ENCODE measurements at regions not wholly inside any gene's neighbourhood (a gene's known extent, or its start where the extent isn't known, plus 50 kb on each side); places are given as distances from the start of the nearest gene placed in this dataset.

DNA sequence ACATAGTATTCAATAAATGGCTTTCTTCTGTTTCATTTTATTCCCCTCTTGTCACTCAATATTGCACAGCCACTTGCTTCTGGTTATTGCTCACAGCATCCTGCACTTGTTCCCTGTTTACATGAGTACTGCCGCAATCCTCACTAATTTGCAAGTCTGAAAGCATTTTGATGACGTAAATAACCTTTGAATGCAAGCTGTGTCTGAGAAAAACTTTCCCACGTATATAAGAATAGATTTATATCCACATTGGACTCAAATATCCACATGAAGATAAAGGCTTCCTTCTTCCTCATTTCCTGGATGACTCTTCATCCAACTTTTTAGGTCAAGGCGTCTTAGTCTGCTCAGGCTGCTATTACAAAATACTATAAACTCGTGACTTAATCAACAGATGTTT lies 88.2 kb upstream of the DAP start:
- H3K9me2 ChIP-seq (replicated peaks; ENCODE audit: insufficient read depth, low read length): no peaks in the 10 kb centered on the region
- H3K36me3 ChIP-seq (replicated peaks; ENCODE audit: insufficient read depth, low read length): no peaks in the 10 kb centered on the region
- H3K4me1 ChIP-seq (ENCODE audit: low read length): no peaks in the 10 kb centered on the region
- H3K4me2 ChIP-seq (ENCODE audit: low read depth, low read length): no peak overlapping the region
- no peaks in the 10 kb centered on the region for H3K9me3 ChIP-seq (replicated peaks; ENCODE audit: insufficient read depth, low read length)
- no peak overlapping the region for H3K4me3 ChIP-seq (ENCODE audit: low read length)
- no peaks in the 10 kb centered on the region for H4K20me1 ChIP-seq (ENCODE audit: insufficient read depth, low read length)
- TF ChIP-seq EZH2phosphoT487 (IDR thresholded peaks at IDR 0.05; ENCODE audit: low read length): no peak
- TF ChIP-seq, protein P1, sequence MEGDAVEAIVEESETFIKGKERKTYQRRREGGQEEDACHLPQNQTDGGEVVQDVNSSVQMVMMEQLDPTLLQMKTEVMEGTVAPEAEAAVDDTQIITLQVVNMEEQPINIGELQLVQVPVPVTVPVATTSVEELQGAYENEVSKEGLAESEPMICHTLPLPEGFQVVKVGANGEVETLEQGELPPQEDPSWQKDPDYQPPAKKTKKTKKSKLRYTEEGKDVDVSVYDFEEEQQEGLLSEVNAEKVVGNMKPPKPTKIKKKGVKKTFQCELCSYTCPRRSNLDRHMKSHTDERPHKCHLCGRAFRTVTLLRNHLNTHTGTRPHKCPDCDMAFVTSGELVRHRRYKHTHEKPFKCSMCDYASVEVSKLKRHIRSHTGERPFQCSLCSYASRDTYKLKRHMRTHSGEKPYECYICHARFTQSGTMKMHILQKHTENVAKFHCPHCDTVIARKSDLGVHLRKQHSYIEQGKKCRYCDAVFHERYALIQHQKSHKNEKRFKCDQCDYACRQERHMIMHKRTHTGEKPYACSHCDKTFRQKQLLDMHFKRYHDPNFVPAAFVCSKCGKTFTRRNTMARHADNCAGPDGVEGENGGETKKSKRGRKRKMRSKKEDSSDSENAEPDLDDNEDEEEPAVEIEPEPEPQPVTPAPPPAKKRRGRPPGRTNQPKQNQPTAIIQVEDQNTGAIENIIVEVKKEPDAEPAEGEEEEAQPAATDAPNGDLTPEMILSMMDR (IDR thresholded peaks at IDR 0.05; ENCODE audit: low read length): no peak
- TF ChIP-seq EZH2 (optimal IDR thresholded peaks at IDR 0.05; ENCODE audit: low read depth, low read length): no peak
- H3K79me2 ChIP-seq (ENCODE audit: low read length): no peaks in the 10 kb centered on the region
- no peaks in the 10 kb centered on the region for H3F3A ChIP-seq (ENCODE audit: insufficient read depth, low read length)
- no peak overlapping the region for H3K27ac ChIP-seq (ENCODE audit: low read length)
- no peak overlapping the region for H2AFZ ChIP-seq (ENCODE audit: low read length)
- no peak overlapping the region for H3K9ac ChIP-seq (ENCODE audit: low read length)
- no peak for DNase-seq
- no peaks in the 10 kb centered on the region for H3K27me3 ChIP-seq (replicated peaks; ENCODE audit: insufficient read depth, low read length)

DNA sequence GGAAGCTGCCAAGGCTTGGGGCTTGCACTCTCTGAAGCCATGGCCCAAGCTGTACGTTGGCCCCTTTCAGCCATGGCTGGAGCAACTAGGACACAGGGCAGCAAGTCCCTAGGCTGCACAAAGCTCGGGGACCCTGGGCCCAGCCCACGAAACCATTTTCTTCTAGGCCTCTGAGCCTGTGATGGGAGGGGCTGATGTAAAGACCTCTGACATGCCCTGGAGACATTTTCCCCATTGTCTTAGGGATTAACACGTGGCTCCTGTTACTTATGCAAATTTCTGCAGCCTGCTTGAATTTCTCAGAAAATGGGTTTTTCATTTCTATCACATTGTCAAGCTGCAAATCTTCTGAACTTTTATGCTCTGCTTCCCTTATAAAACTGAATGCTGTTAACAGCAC lies 83.0 kb upstream of the DAP start:
- Histone ChIP-seq H3K36me3 (replicated peaks; ENCODE audit: insufficient read depth, low read length) (no peaks in the 10 kb centered on the region), H3K4me3 (ENCODE audit: low read length) (no peak overlapping the region), H3K79me2 (ENCODE audit: low read length) (no peaks in the 10 kb centered on the region), H3K9me2 (replicated peaks; ENCODE audit: insufficient read depth, low read length) (no peaks in the 10 kb centered on the region), H3K9ac (ENCODE audit: low read length) (no peak overlapping the region), H2AFZ (ENCODE audit: low read length) (no peak overlapping the region), H4K20me1 (ENCODE audit: insufficient read depth, low read length) (no peaks in the 10 kb centered on the region), H3K4me2 (ENCODE audit: low read depth, low read length) (no peak overlapping the region), H3K27me3 (replicated peaks; ENCODE audit: insufficient read depth, low read length) (no peaks in the 10 kb centered on the region), H3K4me1 (ENCODE audit: low read length) (no peaks in the 10 kb centered on the region), H3K9me3 (replicated peaks; ENCODE audit: insufficient read depth, low read length) (no peaks in the 10 kb centered on the region), H3F3A (ENCODE audit: insufficient read depth, low read length) (no peaks in the 10 kb centered on the region), H3K27ac (ENCODE audit: low read length) (no peak overlapping the region)
- DNase-seq: no peak
- TF ChIP-seq EZH2 (optimal IDR thresholded peaks at IDR 0.05; ENCODE audit: low read depth, low read length) (no peak), EZH2phosphoT487 (IDR thresholded peaks at IDR 0.05; ENCODE audit: low read length) (no peak)
- TF ChIP-seq, protein P1 (IDR thresholded peaks at IDR 0.05; ENCODE audit: low read length): no peak

DNA sequence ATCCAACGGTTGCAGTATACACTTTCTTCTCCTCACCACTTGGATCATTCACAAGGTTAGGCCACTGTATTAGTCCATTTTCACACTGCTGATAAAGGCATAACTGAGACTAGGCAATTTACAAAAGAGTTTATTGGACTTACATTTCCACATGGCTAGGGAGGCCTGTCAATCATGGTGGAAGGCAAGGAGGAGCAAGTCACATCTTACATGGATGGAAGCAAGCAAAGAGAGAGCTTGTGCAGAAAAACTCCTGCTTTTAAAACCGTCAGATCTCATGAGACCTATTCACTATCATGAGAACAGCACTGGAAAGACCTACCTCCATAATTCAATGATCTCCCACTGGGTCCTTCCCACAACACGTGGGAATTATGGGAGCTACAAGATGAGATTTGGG lies 81.8 kb upstream of the DAP start:
- no peak overlapping the region for H2AFZ ChIP-seq (ENCODE audit: low read length)

More for the DNA sequence above, 81.8 kb upstream of the DAP start:
- H4K20me1 ChIP-seq (ENCODE audit: insufficient read depth, low read length): no peaks in the 10 kb centered on the region
- no peak overlapping the region for H3K4me2 ChIP-seq (ENCODE audit: low read depth, low read length)
- H3K79me2 ChIP-seq (ENCODE audit: low read length): no peaks in the 10 kb centered on the region
- H3K9ac ChIP-seq (ENCODE audit: low read length): no peak overlapping the region
- no peak for TF ChIP-seq EZH2 (optimal IDR thresholded peaks at IDR 0.05; ENCODE audit: low read depth, low read length)
- TF ChIP-seq, protein P1 (IDR thresholded peaks at IDR 0.05; ENCODE audit: low read length): no peak
- no peak for TF ChIP-seq EZH2phosphoT487 (IDR thresholded peaks at IDR 0.05; ENCODE audit: low read length)
- no peaks in the 10 kb centered on the region for H3K9me3 ChIP-seq (replicated peaks; ENCODE audit: insufficient read depth, low read length)
- H3K36me3 ChIP-seq (replicated peaks; ENCODE audit: insufficient read depth, low read length): no peaks in the 10 kb centered on the region
- H3K4me1 ChIP-seq (ENCODE audit: low read length): no peaks in the 10 kb centered on the region
- H3K9me2 ChIP-seq (replicated peaks; ENCODE audit: insufficient read depth, low read length): no peaks in the 10 kb centered on the region
- no peaks in the 10 kb centered on the region for H3F3A ChIP-seq (ENCODE audit: insufficient read depth, low read length)
- no peak overlapping the region for H3K4me3 ChIP-seq (ENCODE audit: low read length)
- DNase-seq: no peak
- H3K27ac ChIP-seq (ENCODE audit: low read length): no peak overlapping the region
- H3K27me3 ChIP-seq (replicated peaks; ENCODE audit: insufficient read depth, low read length): no peaks in the 10 kb centered on the region

All from MM.1S (cell line).